CD4-positive, CD25-positive, alpha-beta regulatory T cell (primary cell): ENCODE measurements at regions not wholly inside any gene's neighbourhood (a gene's known extent, or its start where the extent isn't known, plus 50 kb on each side); places are given as distances from the start of the nearest gene placed in this dataset.

Experiments used
- ATAC-seq, 2 donors: fragments of 150-1000 bp; cut with Tn5 transposase; one replicate each; pipeline ENCODE4 v1.10.0; 2021; ENCODE audit warnings: low read depth in 2 of 2, moderate number of reproducible peaks in 2 of 2, moderate library complexity in 1 of 2
- DNase-seq, 3 donors: peaks; one replicate each; pipeline versions ENCODE4 v3.0.0 to v3.0.0-alpha.2; 2012 to 2022; ENCODE audit warnings: mixed read lengths in 1 of 3
- H3K27ac ChIP-seq: one replicate; pipeline ENCODE4 v1.7.0; 2013; ENCODE audit warnings: mild to moderate bottlenecking, low read length; ENCODE audit not compliant: insufficient read depth, poor library complexity, severe bottlenecking
- H3K27me3 ChIP-seq: one replicate; pipeline ENCODE4 v1.7.0; 2013; ENCODE audit warnings: low read length; ENCODE audit not compliant: control insufficient read depth, insufficient read depth
- H3K36me3 ChIP-seq: one replicate; pipeline ENCODE4 v1.7.0; 2013; ENCODE audit warnings: mild to moderate bottlenecking, low read length, moderate library complexity; ENCODE audit not compliant: control insufficient read depth, insufficient read depth
- H3K4me1 ChIP-seq: 2 replicates; pipeline ENCODE4 v1.7.0; 2013; ENCODE audit warnings: mild to moderate bottlenecking, low read length; ENCODE audit not compliant: insufficient read depth, control insufficient read depth, poor library complexity, severe bottlenecking
- H3K4me3 ChIP-seq: one replicate; pipeline ENCODE4 v1.7.0; 2013; ENCODE audit warnings: low read depth, mild to moderate bottlenecking, low read length, moderate library complexity
- H3K9me3 ChIP-seq, 2 experiments: 1 replicate in 1 of 2; 2 replicates in 1 of 2; pipeline ENCODE4 v1.7.0; 2013; ENCODE audit warnings: low read length in 2 of 2, mild to moderate bottlenecking in 1 of 2, moderate library complexity in 1 of 2; ENCODE audit not compliant: control insufficient read depth in 2 of 2
- H3K27ac Mint-ChIP-seq, 3 donors: one replicate each; pipeline ENCODE4 v1.8.0; 2020 to 2022; ENCODE audit warnings: mild to moderate bottlenecking in 3 of 3, mixed read lengths in 3 of 3, moderate library complexity in 2 of 3
- H3K27me3 Mint-ChIP-seq: one replicate; pipeline ENCODE4 v1.8.0; 2022; ENCODE audit warnings: mild to moderate bottlenecking, mixed read lengths
- H3K36me3 Mint-ChIP-seq: one replicate; pipeline ENCODE4 v1.8.0; 2020; ENCODE audit warnings: mixed read lengths
- H3K4me1 Mint-ChIP-seq, 4 donors: one replicate each; pipeline ENCODE4 v1.8.0; 2020 to 2022; ENCODE audit warnings: mixed read lengths in 4 of 4, mild to moderate bottlenecking in 1 of 4
- H3K4me3 Mint-ChIP-seq, 4 donors: one replicate each; pipeline ENCODE4 v1.8.0; 2020 to 2022; ENCODE audit warnings: mild to moderate bottlenecking in 4 of 4, mixed read lengths in 4 of 4, moderate library complexity in 3 of 4
- H3K9me3 Mint-ChIP-seq, 7 donors: one replicate each; pipeline ENCODE4 v1.8.0; 2020 to 2022; ENCODE audit warnings: mixed read lengths in 7 of 7, mild to moderate bottlenecking in 3 of 7, moderate library complexity in 2 of 7

DNA sequence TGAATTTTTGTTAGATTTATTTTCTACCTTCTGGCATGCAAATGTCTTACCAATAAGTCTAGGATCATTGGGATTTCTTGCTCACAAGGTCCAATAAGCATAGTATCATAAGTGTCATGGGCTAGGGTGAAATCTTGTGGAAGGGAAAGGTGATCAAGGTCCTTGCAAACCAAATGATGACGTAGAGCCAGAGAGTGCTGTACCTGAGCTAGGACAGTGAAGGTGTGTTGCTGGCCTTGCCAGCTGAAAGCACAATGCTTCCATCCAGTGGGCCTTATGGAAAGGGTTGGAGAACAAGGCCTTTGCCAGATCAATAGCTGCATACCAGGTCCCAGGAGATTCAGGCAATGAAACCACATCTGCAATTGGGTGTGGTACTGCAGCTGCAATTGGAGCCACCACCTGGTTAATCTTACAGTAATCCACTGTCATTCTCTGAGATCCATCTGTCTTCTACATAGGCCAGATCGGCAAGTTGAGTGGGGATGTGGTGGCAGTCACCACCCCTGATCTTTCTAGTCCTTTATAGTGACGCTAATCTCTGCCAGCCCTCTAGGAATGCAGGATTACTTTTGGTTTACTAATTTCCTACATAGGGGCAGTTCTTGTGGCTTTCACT lies 208.9 kb upstream of the MYL2 start:
- no peaks in the 10 kb centered on the region for H3K36me3 ChIP-seq
- no peaks in the 10 kb centered on the region for H3K27me3 ChIP-seq
- Mint-ChIP-seq H3K4me3 (no peak overlapping the region), H3K4me1 (no peaks in the 10 kb centered on the region), H3K27me3 (peaks cover 14% of the 10 kb centered on the region), H3K27ac (no peak overlapping the region), H3K9me3 (peaks cover 0 to 2% (median 0%) of the 10 kb centered on the region in 7 donors), H3K36me3 (no peaks in the 10 kb centered on the region)
- no peaks in the 10 kb centered on the region for H3K9me3 ChIP-seq
- H3K4me1 ChIP-seq: no peaks in the 10 kb centered on the region
- DNase-seq: no peak
- H3K27ac ChIP-seq: no peak overlapping the region
- H3K4me3 ChIP-seq: no peak overlapping the region
- no peak for ATAC-seq

DNA sequence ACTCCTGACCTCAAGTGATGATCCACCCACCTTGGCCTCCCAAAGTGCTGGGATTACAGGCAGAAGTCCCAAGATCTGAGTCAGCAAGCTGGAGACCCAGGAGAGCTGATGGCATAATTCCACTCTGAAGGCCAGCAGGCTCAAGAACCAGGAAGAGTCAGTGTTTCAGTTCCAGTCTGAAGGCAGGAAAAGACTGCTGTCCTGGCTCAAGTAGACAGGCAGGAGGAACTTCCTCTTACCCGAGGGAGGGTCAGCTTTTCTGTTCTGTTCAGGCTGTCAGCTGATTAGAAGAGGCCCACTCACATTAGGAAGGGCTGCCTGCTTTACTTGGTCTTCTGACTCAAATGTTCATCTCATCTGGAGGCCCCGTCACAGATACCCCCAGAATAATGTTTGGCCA lies 206.0 kb upstream of the MYL2 start:
- no peaks in the 10 kb centered on the region for H3K36me3 Mint-ChIP-seq
- no peaks in the 10 kb centered on the region for H3K4me1 Mint-ChIP-seq
- no peaks in the 10 kb centered on the region for H3K36me3 ChIP-seq
- H3K4me3 ChIP-seq: no peak overlapping the region
- no peak overlapping the region for H3K27ac Mint-ChIP-seq
- no peak overlapping the region for H3K27ac ChIP-seq
- DNase-seq (no peak), ATAC-seq (no peak)
- H3K27me3 Mint-ChIP-seq: peaks cover 11% of the 10 kb centered on the region
- no peak overlapping the region for H3K4me3 Mint-ChIP-seq
- peaks cover 0 to 2% (median 0%) of the 10 kb centered on the region in 7 donors for H3K9me3 Mint-ChIP-seq
- no peaks in the 10 kb centered on the region for H3K9me3 ChIP-seq
- peaks cover 2% of the 10 kb centered on the region for H3K27me3 ChIP-seq
- no peaks in the 10 kb centered on the region for H3K4me1 ChIP-seq

DNA sequence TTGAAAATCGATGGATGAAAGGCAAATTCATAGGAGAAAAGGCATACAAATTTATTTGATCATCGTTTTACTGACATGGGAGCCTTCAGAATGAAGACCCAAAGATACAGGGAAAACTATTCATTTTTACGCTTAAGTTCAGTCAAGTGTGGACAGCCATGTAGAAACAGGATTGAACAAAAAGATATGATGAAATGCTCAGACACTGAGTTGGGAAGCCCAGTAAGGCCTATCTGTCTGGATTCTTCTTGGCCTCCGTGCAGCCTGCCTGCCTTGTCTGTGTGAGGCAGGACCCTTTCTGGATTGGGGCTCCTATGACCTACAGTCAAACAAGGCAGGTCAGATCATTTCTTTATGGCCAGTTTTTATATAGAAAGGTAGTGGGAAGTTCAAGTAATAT lies 203.8 kb upstream of the MYL2 start:
- Histone ChIP-seq H3K4me1 (no peaks in the 10 kb centered on the region), H3K4me3 (no peak overlapping the region), H3K27me3 (peaks cover 2% of the 10 kb centered on the region), H3K27ac (no peak overlapping the region), H3K9me3 (no peaks in the 10 kb centered on the region), H3K36me3 (no peaks in the 10 kb centered on the region)
- DNase-seq (no peak), ATAC-seq (no peak)
- Mint-ChIP-seq H3K4me3 (no peak overlapping the region), H3K27ac (no peak overlapping the region), H3K9me3 (peaks cover 0 to 2% (median 0%) of the 10 kb centered on the region in 7 donors), H3K4me1 (no peaks in the 10 kb centered on the region), H3K27me3 (peaks cover 6% of the 10 kb centered on the region), H3K36me3 (no peaks in the 10 kb centered on the region)

DNA sequence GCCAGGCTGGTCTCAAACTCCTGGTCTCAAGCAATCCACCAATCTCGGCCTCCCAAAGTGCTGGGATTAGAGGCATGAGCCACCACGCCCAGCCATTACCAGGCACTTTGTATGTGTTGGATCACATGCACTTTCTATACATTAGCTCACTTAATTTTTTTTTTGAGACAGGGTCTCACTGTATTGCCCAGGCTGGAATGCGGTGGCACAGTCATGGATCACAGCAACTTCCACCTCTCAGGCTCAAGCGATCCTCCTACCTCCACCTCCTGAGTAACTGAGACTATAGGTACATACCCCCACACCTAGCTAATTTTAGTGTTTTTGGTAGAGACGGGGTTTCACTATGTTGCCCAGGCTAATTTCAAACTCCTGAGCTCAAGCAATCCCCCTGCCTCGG lies 203.0 kb upstream of the MYL2 start:
- Mint-ChIP-seq H3K27ac (no peak overlapping the region), H3K9me3 (peaks cover 0 to 2% (median 0%) of the 10 kb centered on the region in 7 donors), H3K4me1 (no peaks in the 10 kb centered on the region), H3K36me3 (no peaks in the 10 kb centered on the region), H3K4me3 (no peak overlapping the region), H3K27me3 (peaks cover 7% of the 10 kb centered on the region)
- H3K27ac ChIP-seq: no peak overlapping the region
- no peak overlapping the region for H3K4me3 ChIP-seq
- H3K9me3 ChIP-seq: no peaks in the 10 kb centered on the region
- ATAC-seq (no peak), DNase-seq (no peak)
- H3K36me3 ChIP-seq: no peaks in the 10 kb centered on the region
- no peaks in the 10 kb centered on the region for H3K4me1 ChIP-seq
- H3K27me3 ChIP-seq: peaks cover 2% of the 10 kb centered on the region

DNA sequence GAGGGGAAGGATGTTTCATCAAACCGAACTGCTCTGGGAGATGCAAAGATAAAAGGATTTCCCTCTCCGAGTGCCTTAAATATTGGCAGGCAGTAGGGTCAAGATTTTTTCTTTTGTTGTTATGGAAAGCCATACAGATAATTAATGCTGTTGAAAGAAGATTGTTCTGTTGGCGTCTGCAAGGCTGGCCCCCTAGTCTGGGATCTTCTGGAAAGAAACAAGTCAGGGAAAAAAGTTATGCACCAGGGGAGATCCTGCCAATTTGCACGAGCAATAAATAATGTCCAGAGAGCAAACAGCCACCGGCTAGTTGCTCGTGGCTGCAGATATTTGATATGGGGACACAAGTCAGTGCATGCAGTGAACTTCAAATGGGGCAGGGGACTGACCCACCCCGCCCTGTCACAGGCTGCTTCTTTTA lies 202.1 kb upstream of the MYL2 start:
- H3K4me1 Mint-ChIP-seq: no peaks in the 10 kb centered on the region
- H3K27ac Mint-ChIP-seq: no peak overlapping the region
- Histone ChIP-seq H3K4me1 (no peaks in the 10 kb centered on the region), H3K27ac (no peak overlapping the region), H3K27me3 (peaks cover 2% of the 10 kb centered on the region), H3K9me3 (no peaks in the 10 kb centered on the region), H3K36me3 (no peaks in the 10 kb centered on the region), H3K4me3 (no peak overlapping the region)
- ATAC-seq (no peak), DNase-seq (no peak)
- peaks cover 0 to 5% (median under 1%) of the 10 kb centered on the region in 7 donors for H3K9me3 Mint-ChIP-seq
- peaks cover 13% of the 10 kb centered on the region for H3K27me3 Mint-ChIP-seq
- H3K4me3 Mint-ChIP-seq: no peak overlapping the region
- no peaks in the 10 kb centered on the region for H3K36me3 Mint-ChIP-seq

DNA sequence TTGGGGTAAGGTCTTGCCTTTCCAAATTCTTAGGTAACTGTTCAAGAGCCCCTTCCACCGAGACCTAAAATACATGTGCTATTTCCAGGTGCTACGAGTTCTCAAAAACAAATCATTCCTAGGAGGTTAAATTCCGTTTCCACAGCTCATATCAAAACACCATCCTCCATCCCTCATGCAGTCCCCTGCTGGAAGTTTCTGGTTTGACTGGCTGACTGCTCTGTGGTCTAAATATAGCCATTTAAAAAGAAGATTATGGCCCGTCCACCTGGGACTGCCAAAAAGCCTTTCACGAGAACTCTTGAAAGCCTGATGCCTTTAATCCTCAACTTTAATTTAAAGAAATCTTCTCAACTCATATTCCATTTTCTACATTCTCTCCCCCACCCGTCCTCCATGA lies 201.5 kb upstream of the MYL2 start:
- H3K4me3 ChIP-seq: no peak overlapping the region
- ATAC-seq (no peak), DNase-seq (no peak)
- Mint-ChIP-seq H3K9me3 (peaks cover 0 to 6% (median 0%) of the 10 kb centered on the region in 7 donors), H3K27ac (no peak overlapping the region), H3K36me3 (no peaks in the 10 kb centered on the region), H3K27me3 (peaks cover 13% of the 10 kb centered on the region), H3K4me3 (no peak overlapping the region), H3K4me1 (no peaks in the 10 kb centered on the region)
- H3K27me3 ChIP-seq: peaks cover 5% of the 10 kb centered on the region
- H3K4me1 ChIP-seq: no peaks in the 10 kb centered on the region
- no peak overlapping the region for H3K27ac ChIP-seq
- H3K36me3 ChIP-seq: no peaks in the 10 kb centered on the region
- H3K9me3 ChIP-seq: no peaks in the 10 kb centered on the region

DNA sequence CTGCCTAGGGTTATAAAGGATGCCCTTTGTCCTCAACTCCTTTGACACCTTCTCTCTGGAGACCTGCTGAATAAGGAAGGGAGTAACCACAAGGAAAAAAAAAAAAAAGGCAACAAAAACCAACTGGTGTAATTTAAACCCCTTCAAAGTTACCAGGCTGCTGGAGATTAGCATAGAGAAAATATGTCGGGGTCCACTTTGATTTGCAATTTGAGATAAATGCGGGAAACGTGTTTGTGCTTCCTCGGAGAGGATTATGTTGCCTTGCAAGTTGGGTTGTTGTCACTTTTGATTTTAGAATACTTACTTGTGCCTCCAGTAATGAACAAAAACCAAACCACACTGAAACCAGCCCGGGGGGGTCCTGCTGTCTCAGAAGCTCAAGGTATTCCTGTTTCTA lies 200.2 kb upstream of the MYL2 start:
- H3K9me3 ChIP-seq: no peaks in the 10 kb centered on the region
- no peak for ATAC-seq
- Mint-ChIP-seq H3K4me1 (no peaks in the 10 kb centered on the region), H3K9me3 (peaks cover 0 to 6% (median 0%) of the 10 kb centered on the region in 7 donors), H3K4me3 (no peak overlapping the region), H3K27ac (peak overlapping the region in 1 of 3 donors; percentile 9), H3K36me3 (no peaks in the 10 kb centered on the region), H3K27me3 (peaks cover 13% of the 10 kb centered on the region)
- no peak overlapping the region for H3K27ac ChIP-seq
- peaks cover 5% of the 10 kb centered on the region for H3K27me3 ChIP-seq
- DNase-seq: no peak
- no peaks in the 10 kb centered on the region for H3K36me3 ChIP-seq
- H3K4me3 ChIP-seq: no peak overlapping the region
- no peaks in the 10 kb centered on the region for H3K4me1 ChIP-seq

DNA sequence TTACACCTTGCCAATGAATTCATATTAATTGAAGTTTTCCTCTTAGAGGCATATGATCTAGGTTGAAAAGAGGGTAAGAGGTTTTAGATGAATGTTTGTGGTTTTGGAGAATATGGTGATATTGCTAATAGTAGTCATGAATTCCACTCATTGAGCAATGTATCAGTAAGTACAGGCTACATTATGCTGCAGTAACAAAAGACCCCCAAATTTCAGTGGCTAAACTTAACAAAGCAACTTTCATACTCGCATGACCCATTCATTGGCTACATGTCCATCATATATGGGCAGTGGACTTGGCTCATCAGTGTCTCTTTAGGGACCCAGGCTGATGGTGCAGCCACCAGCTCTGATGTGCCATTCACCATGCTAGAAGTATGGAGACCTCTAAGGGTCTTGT lies 196.6 kb upstream of the MYL2 start:
- no peaks in the 10 kb centered on the region for H3K4me1 ChIP-seq
- no peaks in the 10 kb centered on the region for H3K9me3 ChIP-seq
- Mint-ChIP-seq H3K4me3 (no peak overlapping the region), H3K9me3 (peaks cover 0 to 6% (median 0%) of the 10 kb centered on the region in 7 donors), H3K4me1 (peaks cover 0 to under 1% (median 0%) of the 10 kb centered on the region in 4 donors), H3K27ac (no peak overlapping the region), H3K36me3 (no peaks in the 10 kb centered on the region), H3K27me3 (peaks cover 14% of the 10 kb centered on the region)
- ATAC-seq: no peak
- H3K27ac ChIP-seq: no peak overlapping the region
- no peak overlapping the region for H3K4me3 ChIP-seq
- peaks cover 7% of the 10 kb centered on the region for H3K27me3 ChIP-seq
- DNase-seq: no peak
- H3K36me3 ChIP-seq: no peaks in the 10 kb centered on the region
